ENCODE measurements at regions not wholly inside any gene's neighbourhood (a gene's known extent, or its start where the extent isn't known, plus 50 kb on each side); places are given as distances from the start of the nearest gene placed in this dataset.

- TF ChIP-seq POLR2A (IDR thresholded peaks at IDR 0.05) (no peak), CTCF (IDR thresholded peaks at IDR 0.05) (no peak)
Observed at GRCh38 chr11:15735706-15736105, 620.6 kb downstream of the SOX6 start.
